ENCODE measurements at regions not wholly inside any gene's neighbourhood (a gene's known extent, or its start where the extent isn't known, plus 50 kb on each side); places are given as distances from the start of the nearest gene placed in this dataset.

DNA sequence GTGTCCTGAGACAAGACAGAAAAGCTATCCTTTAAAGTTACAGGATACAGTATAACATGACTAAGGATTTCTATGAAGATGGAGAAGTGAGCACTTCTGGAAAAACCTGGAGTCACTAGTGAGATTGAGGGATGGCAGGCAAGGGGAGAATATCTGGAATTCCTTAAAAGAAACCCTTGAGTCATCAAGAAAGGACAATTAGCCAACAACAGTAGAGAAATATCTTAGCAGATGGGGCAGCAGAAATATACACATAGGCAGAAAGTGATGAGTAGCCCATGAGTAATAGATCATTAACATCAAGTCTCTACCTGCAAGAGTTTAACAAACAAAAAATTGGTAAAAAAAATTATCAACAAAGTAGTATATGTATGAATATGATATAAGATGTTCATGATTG is 858.8 kb upstream of the FRG1 start:
- intact Hi-C loops (cut with micrococcal nuclease): no loop called here
- Histone ChIP-seq H3K79me2 (ENCODE audit: insufficient read depth, low read length) (no peaks in the 10 kb centered on the region), H3K9me3 (ENCODE audit: control insufficient read depth in 1 of 2, insufficient read depth in 1 of 2, low read depth in 1 of 2, low read length in 2 of 2) (no peaks in the 10 kb centered on the region), H3K4me2 (ENCODE audit: low read length) (no peak overlapping the region), H3K9ac (ENCODE audit: low read length) (no peak overlapping the region), H4K20me1 (ENCODE audit: insufficient read depth) (no peaks in the 10 kb centered on the region), H3K9me2 (ENCODE audit: insufficient read depth) (no peaks in the 10 kb centered on the region), H3K4me3 (replicated peaks in 1 of 2; ENCODE audit: low read depth in 1 of 2, low read length in 2 of 2) (no peak overlapping the region), H2AFZ (ENCODE audit: low read depth, low read length, poor library complexity, severe bottlenecking) (no peak overlapping the region), H3K36me3 (ENCODE audit: control insufficient read depth in 1 of 2, insufficient read depth in 2 of 2, low read length in 2 of 2) (no peaks in the 10 kb centered on the region), H3K27me3 (ENCODE audit: insufficient read depth, low read length) (no peaks in the 10 kb centered on the region), H3K4me1 (ENCODE audit: control insufficient read depth in 1 of 2, insufficient read depth in 2 of 2, low read length in 2 of 2) (no peaks in the 10 kb centered on the region), H3K27ac (ENCODE audit: low read depth, low read length) (no peak overlapping the region)
- RAD21 ChIA-PET (ENCODE audit: low non-redundant PET in 1 of 2, low total read pairs in 2 of 2, uncharacterized antibody in 2 of 2, unreplicated experiment in 2 of 2): no interaction called here
- ATAC-seq: no peak
- DNase-seq (ENCODE audit: low read depth, low spot score): no peak
- CTCF ChIA-PET: no interaction called here
- TF ChIP-seq EZH2phosphoT487 (IDR thresholded peaks at IDR 0.05; ENCODE audit: borderline replicate concordance): no peak
- TF ChIP-seq SRF (IDR thresholded peaks at IDR 0.05; ENCODE audit: low read depth): no peak
- TF ChIP-seq, protein P1, sequence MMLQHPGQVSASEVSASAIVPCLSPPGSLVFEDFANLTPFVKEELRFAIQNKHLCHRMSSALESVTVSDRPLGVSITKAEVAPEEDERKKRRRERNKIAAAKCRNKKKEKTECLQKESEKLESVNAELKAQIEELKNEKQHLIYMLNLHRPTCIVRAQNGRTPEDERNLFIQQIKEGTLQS (IDR thresholded peaks at IDR 0.05): no peak
- no peak for TF ChIP-seq YY1 (IDR thresholded peaks at IDR 0.05; ENCODE audit: extremely low read depth, insufficient replicate concordance, low read depth, low read length)
- no peak for TF ChIP-seq SIN3A (IDR thresholded peaks at IDR 0.05; ENCODE audit: low read depth)
- no peak for TF ChIP-seq EGR1 (IDR thresholded peaks at IDR 0.05; ENCODE audit: low read depth)
- TF ChIP-seq JUND (IDR thresholded peaks at IDR 0.05): no peak
- TF ChIP-seq CEBPB (IDR thresholded peaks at IDR 0.05; ENCODE audit: low read depth): no peak
- TF ChIP-seq, protein P2, sequence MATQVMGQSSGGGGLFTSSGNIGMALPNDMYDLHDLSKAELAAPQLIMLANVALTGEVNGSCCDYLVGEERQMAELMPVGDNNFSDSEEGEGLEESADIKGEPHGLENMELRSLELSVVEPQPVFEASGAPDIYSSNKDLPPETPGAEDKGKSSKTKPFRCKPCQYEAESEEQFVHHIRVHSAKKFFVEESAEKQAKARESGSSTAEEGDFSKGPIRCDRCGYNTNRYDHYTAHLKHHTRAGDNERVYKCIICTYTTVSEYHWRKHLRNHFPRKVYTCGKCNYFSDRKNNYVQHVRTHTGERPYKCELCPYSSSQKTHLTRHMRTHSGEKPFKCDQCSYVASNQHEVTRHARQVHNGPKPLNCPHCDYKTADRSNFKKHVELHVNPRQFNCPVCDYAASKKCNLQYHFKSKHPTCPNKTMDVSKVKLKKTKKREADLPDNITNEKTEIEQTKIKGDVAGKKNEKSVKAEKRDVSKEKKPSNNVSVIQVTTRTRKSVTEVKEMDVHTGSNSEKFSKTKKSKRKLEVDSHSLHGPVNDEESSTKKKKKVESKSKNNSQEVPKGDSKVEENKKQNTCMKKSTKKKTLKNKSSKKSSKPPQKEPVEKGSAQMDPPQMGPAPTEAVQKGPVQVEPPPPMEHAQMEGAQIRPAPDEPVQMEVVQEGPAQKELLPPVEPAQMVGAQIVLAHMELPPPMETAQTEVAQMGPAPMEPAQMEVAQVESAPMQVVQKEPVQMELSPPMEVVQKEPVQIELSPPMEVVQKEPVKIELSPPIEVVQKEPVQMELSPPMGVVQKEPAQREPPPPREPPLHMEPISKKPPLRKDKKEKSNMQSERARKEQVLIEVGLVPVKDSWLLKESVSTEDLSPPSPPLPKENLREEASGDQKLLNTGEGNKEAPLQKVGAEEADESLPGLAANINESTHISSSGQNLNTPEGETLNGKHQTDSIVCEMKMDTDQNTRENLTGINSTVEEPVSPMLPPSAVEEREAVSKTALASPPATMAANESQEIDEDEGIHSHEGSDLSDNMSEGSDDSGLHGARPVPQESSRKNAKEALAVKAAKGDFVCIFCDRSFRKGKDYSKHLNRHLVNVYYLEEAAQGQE (IDR thresholded peaks at IDR 0.05; ENCODE audit: low read depth): no peak
- TF ChIP-seq ELF1 (IDR thresholded peaks at IDR 0.05; ENCODE audit: borderline replicate concordance, low read depth): no peak
- TF ChIP-seq RAD21 (IDR thresholded peaks at IDR 0.05; ENCODE audit: low read depth): no peak
- TF ChIP-seq TCF7L2 (IDR thresholded peaks at IDR 0.05; ENCODE audit: borderline replicate concordance, extremely low read depth, insufficient read depth, insufficient read length): no peak
- TF ChIP-seq ZNF274 (IDR thresholded peaks at IDR 0.05; ENCODE audit: low read depth, low read length): no peak
- no TSS peak for BruUV-seq (replicated peaks)
- POLR2A ChIA-PET: no interaction called here
